H1 (cell line): ENCODE measurements at regions not wholly inside any gene's neighbourhood (a gene's known extent, or its start where the extent isn't known, plus 50 kb on each side); places are given as distances from the start of the nearest gene placed in this dataset.

Experiments
- CTCF ChIA-PET: fragments of 300-600 bp; sonication (Branson Sonifier 250); formaldehyde crosslinking; loops from one replicate; lab custom pipeline; 2021; ENCODE audit not compliant: partially characterized antibody; lab: Charles Lee
- POLR2A ChIA-PET: fragments of 300-600 bp; sonication (Branson Sonifier 250); formaldehyde crosslinking; loops from one replicate; lab custom pipeline; 2021; ENCODE audit warnings: inconsistent platforms; ENCODE audit not compliant: partially characterized antibody; lab: Charles Lee
- DNase-seq, 2 experiments: peaks; one replicate each; pipeline versions ENCODE4 v3.0.0 to v3.0.0-alpha.2; 2010 to 2022; ENCODE audit warnings: low spot score in 2 of 2, low read depth in 1 of 2, mixed read lengths in 1 of 2
- FAIRE-seq: peaks from 2 replicates; lab custom pipeline; 2011; peaks lifted over from hg19 to GRCh38; lab: Jason Lieb, UNC
- H2AFZ ChIP-seq: 2 replicates; pipeline ENCODE4 v1.8.1; 2012; ENCODE audit warnings: low read length, inconsistent platforms
- H2AK5ac ChIP-seq: 2 replicates; pipeline ENCODE4 v1.6.1; 2013; ENCODE audit warnings: low read depth, low read length
- H2BK120ac ChIP-seq: replicated peaks from 2 replicates; pipeline ENCODE3; 2013; ENCODE audit warnings: low read depth, low read length, inconsistent platforms
- H2BK12ac ChIP-seq: 2 replicates; pipeline ENCODE4 v1.6.1; 2013; ENCODE audit warnings: low read depth, low read length
- H2BK15ac ChIP-seq: 2 replicates; pipeline ENCODE4 v1.6.1; 2013; ENCODE audit warnings: low read length
- H2BK20ac ChIP-seq: 2 replicates; pipeline ENCODE4 v1.6.1; 2013; ENCODE audit warnings: low read length
- H2BK5ac ChIP-seq: 2 replicates; pipeline ENCODE4 v1.6.1; 2013; ENCODE audit warnings: low read depth, low read length
- H3K14ac ChIP-seq: 2 replicates; pipeline ENCODE4 v1.6.1; 2013; ENCODE audit warnings: inconsistent platforms; ENCODE audit not compliant: insufficient read length
- H3K18ac ChIP-seq: 2 replicates; pipeline ENCODE4 v1.6.1; 2013; ENCODE audit warnings: low read length; ENCODE audit errors: extremely low read depth
- H3K23ac ChIP-seq: 2 replicates; pipeline ENCODE4 v1.6.1; 2013; ENCODE audit warnings: inconsistent platforms; ENCODE audit not compliant: insufficient read length
- H3K23me2 ChIP-seq: 2 replicates; pipeline ENCODE4 v1.6.1; 2013; ENCODE audit warnings: low read depth, low read length
- H3K27ac ChIP-seq: 2 replicates; pipeline ENCODE4 v1.6.1; 2011; ENCODE audit warnings: low read depth, low read length, inconsistent platforms
- H3K27me3 ChIP-seq, 4 experiments: replicated peaks in 1 of 4; 1 replicate in 1 of 4; 2 replicates in 3 of 4; pipeline versions ENCODE4 v1.6.1 to v1.8.1; 2011 to 2013; ENCODE audit warnings: low read length in 3 of 4, mild to moderate bottlenecking in 3 of 4, inconsistent platforms in 2 of 4, mixed read lengths in 2 of 4, moderate library complexity in 1 of 4; ENCODE audit not compliant: control insufficient read depth in 3 of 4, insufficient read depth in 3 of 4; ENCODE audit errors: extremely low read depth in 1 of 4
- H3K36me3 ChIP-seq, 4 experiments: 2 replicates each; pipeline versions ENCODE4 v1.6.1 to v1.8.1; 2011 to 2013; ENCODE audit warnings: mild to moderate bottlenecking in 4 of 4, low read length in 3 of 4, moderate library complexity in 2 of 4, control low read depth in 1 of 4, inconsistent platforms in 1 of 4; ENCODE audit not compliant: insufficient read depth in 4 of 4, control insufficient read depth in 2 of 4
- H3K4ac ChIP-seq: replicated peaks from 2 replicates; pipeline ENCODE3; 2013; ENCODE audit warnings: low read length, low read depth, mixed read lengths, inconsistent platforms; ENCODE audit not compliant: insufficient read length
- H3K4me1 ChIP-seq, 4 experiments: replicated peaks in 1 of 4; 1 replicate in 1 of 4; 2 replicates in 3 of 4; pipeline versions ENCODE4 v1.6.1 to v1.8.1; 2011 to 2013; ENCODE audit warnings: low read length in 3 of 4, inconsistent platforms in 2 of 4, mixed read lengths in 1 of 4; ENCODE audit not compliant: insufficient read depth in 4 of 4, control insufficient read depth in 3 of 4
- H3K4me2 ChIP-seq, 2 experiments: 2 replicates each; pipeline versions ENCODE4 v1.6.1 to v1.8.1; 2011 to 2013; ENCODE audit warnings: low read depth in 2 of 2, low read length in 2 of 2, control low read depth in 1 of 2, inconsistent platforms in 1 of 2, mild to moderate bottlenecking in 1 of 2; ENCODE audit not compliant: insufficient read depth in 1 of 2
- H3K4me3 ChIP-seq, 4 experiments: fragments of 200-600, 300-600 bp in 1 of 4; sonication (generic), shearing (Covaris generic), sonication (Bioruptor Twin) in 1 of 4; 2 replicates each; pipeline versions ENCODE4 v1.5.1 to v1.8.1; 2011 to 2016; ENCODE audit warnings: low read length in 4 of 4, low read depth in 3 of 4, control low read depth in 2 of 4, inconsistent platforms in 2 of 4, mild to moderate bottlenecking in 2 of 4, mixed read lengths in 1 of 4, moderate library complexity in 1 of 4; ENCODE audit not compliant: insufficient read depth in 2 of 4; ENCODE audit errors: extremely low read depth in 1 of 4
- H3K56ac ChIP-seq: replicated peaks from 2 replicates; pipeline ENCODE3; 2013; ENCODE audit warnings: low read depth, mild to moderate bottlenecking, mixed read lengths, low read length, inconsistent platforms; ENCODE audit not compliant: insufficient read length
- H3K79me1 ChIP-seq: 2 replicates; pipeline ENCODE4 v1.6.1; 2013; ENCODE audit warnings: low read depth, low read length, control low read depth
- H3K79me2 ChIP-seq, 2 experiments: 2 replicates each; pipeline versions ENCODE4 v1.6.1 to v1.8.1; 2012 to 2013; ENCODE audit warnings: low read length in 2 of 2, mild to moderate bottlenecking in 2 of 2, inconsistent platforms in 1 of 2; ENCODE audit not compliant: insufficient read depth in 2 of 2, control insufficient read depth in 1 of 2
- H3K9ac ChIP-seq, 4 experiments: replicated peaks in 1 of 4; 1 replicate in 1 of 4; 2 replicates in 3 of 4; pipeline versions ENCODE4 v1.6.1 to v1.8.1; 2011 to 2013; ENCODE audit warnings: low read depth in 3 of 4, low read length in 3 of 4, control low read depth in 2 of 4, mild to moderate bottlenecking in 2 of 4, moderate library complexity in 2 of 4, inconsistent platforms in 1 of 4; ENCODE audit errors: extremely low read depth in 1 of 4
- H3K9me3 ChIP-seq, 2 experiments: 2 replicates each; pipeline versions ENCODE4 v1.6.1 to v1.8.1; 2012 to 2013; ENCODE audit warnings: mild to moderate bottlenecking in 2 of 2, moderate library complexity in 2 of 2, control low read depth in 1 of 2, inconsistent platforms in 1 of 2, low read depth in 1 of 2, low read length in 1 of 2, mixed read lengths in 1 of 2; ENCODE audit not compliant: insufficient read depth in 2 of 2
- H4K20me1 ChIP-seq, 2 experiments: replicated peaks in 1 of 2; 2 replicates each; pipeline versions ENCODE3 to v1.8.1; 2011 to 2013; ENCODE audit warnings: inconsistent platforms in 2 of 2, low read length in 2 of 2, mild to moderate bottlenecking in 1 of 2; ENCODE audit not compliant: insufficient read depth in 2 of 2, control insufficient read depth in 1 of 2
- H4K5ac ChIP-seq: 2 replicates; pipeline ENCODE4 v1.6.1; 2013; ENCODE audit warnings: low read length, low read depth, mixed read lengths, inconsistent platforms; ENCODE audit not compliant: insufficient read length
- H4K8ac ChIP-seq: 2 replicates; pipeline ENCODE4 v1.8.0; 2013; ENCODE audit warnings: mild to moderate bottlenecking, moderate library complexity, low read length, inconsistent platforms; ENCODE audit not compliant: insufficient read depth; ENCODE audit errors: extremely low read depth
- H4K91ac ChIP-seq: replicated peaks from 2 replicates; pipeline ENCODE3; 2013; ENCODE audit warnings: low read length, mixed read lengths, inconsistent platforms; ENCODE audit not compliant: insufficient read length
- ASH2L ChIP-seq: fragments of 200-600, 300-600 bp; sonication (generic); IDR thresholded peaks from one replicate; pipeline ENCODE4 v1.7.1; 2017; ENCODE audit warnings: low read length
- JUND ChIP-seq: IDR thresholded peaks from 2 replicates; pipeline ENCODE4 v1.6.1; 2011; ENCODE audit warnings: mild to moderate bottlenecking, improper control_type of control experiment, low read length
- RBBP5 ChIP-seq: IDR thresholded peaks from 2 replicates; pipeline ENCODE4 v1.7.1; 2012; ENCODE audit warnings: low read depth, mild to moderate bottlenecking, inconsistent platforms, low read length, moderate library complexity, borderline replicate concordance
- SP4 ChIP-seq: IDR thresholded peaks from 2 replicates; pipeline ENCODE4 v1.6.1; 2012; ENCODE audit warnings: low read length, inconsistent platforms
- WGBS, 2 experiments: shearing (Covaris generic) in 1 of 2; methylation state at CpG; one replicate each; pipeline versions ENCODE4 v1.1.6 to v1.1.7; 2013 to 2015; ENCODE audit warnings: low lambda C conversion rate in 2 of 2, mixed read lengths in 2 of 2, inconsistent platforms in 1 of 2, low coverage in 1 of 2, missing lambda C conversion rate in 1 of 2; ENCODE audit not compliant: insufficient replicate concordance in 2 of 2, insufficient coverage in 1 of 2, insufficient read length in 1 of 2; ENCODE audit errors: extremely low coverage in 1 of 2, missing lambda C conversion rate in 1 of 2; 5-methylcytosine and 5-hydroxymethylcytosine counted together

- Histone ChIP-seq H2AK5ac (no peak overlapping the region), H3K14ac (no peak overlapping the region), H3K36me3 (no peaks in the 10 kb centered on the region), H2BK15ac (no peak overlapping the region), H4K5ac (no peak overlapping the region), H2BK12ac (no peak overlapping the region), H3K23ac (no peak overlapping the region), H3K27ac (no peak overlapping the region), H2BK120ac (no peak overlapping the region), H3K18ac (no peak overlapping the region), H3K79me1 (no peaks in the 10 kb centered on the region), H3K9me3 (no peaks in the 10 kb centered on the region), H3K79me2 (no peaks in the 10 kb centered on the region), H3K56ac (no peak overlapping the region), H3K4me3 (no peak overlapping the region), H4K20me1 (no peaks in the 10 kb centered on the region), H2AFZ (no peak overlapping the region), H3K4me1 (no peaks in the 10 kb centered on the region), H3K4me2 (no peak overlapping the region), H2BK20ac (no peak overlapping the region), H3K23me2 (no peaks in the 10 kb centered on the region), H3K9ac (no peak overlapping the region), H2BK5ac (no peak overlapping the region), H3K27me3 (no peaks in the 10 kb centered on the region), H4K8ac (no peak overlapping the region), H4K91ac (no peak overlapping the region), H3K4ac (no peak overlapping the region)
- ChIA-PET POLR2A (no interaction called here), CTCF (interaction anchor here (0.6 kb wide), 1 partner anchor 426 kb away, joined by 4 read pairs; no protein-coding TSS in a partner anchor)
- no peak for FAIRE-seq
- TF ChIP-seq ASH2L (no peak), SP4 (no peak), RBBP5 (no peak), JUND (no peak)
- no peak for DNase-seq
- 79% methylated on average over 3 of the region's 4 CpGs; no CpG with 5 or more reads in 1 of the 2 experiments for WGBS, 2 experiments
Observed at GRCh38 chrX:136967966-136968365, 65.8 kb downstream of the GPR101 start.
